Thoracic aorta (tissue), 2 donors: ENCODE measurements at regions not wholly inside any gene's neighbourhood (a gene's known extent, or its start where the extent isn't known, plus 50 kb on each side); places are given as distances from the start of the nearest gene placed in this dataset.

ENCODE experiments used
- ATAC-seq: fragments of 150-250 bp; one replicate; pipeline ENCODE4 v1.8.0; 2017; ENCODE audit warnings: low read depth; ENCODE audit not compliant: insufficient number of reproducible peaks, low FRiP score
- DNase-seq: peaks from one replicate; pipeline ENCODE4 v3.0.0-alpha.2; 2020; ENCODE audit warnings: low spot score
- H3K27ac ChIP-seq, 2 donors: fragments of 200-600 bp; sonication (generic); 1 replicate in 1 of 2; 2 replicates in 1 of 2; pipeline ENCODE4 v1.5.1; 2016; ENCODE audit warnings: mild to moderate bottlenecking in 2 of 2, moderate library complexity in 2 of 2
- H3K27me3 ChIP-seq: fragments of 200-600 bp; sonication (generic); replicated peaks from 2 replicates; pipeline ENCODE4 v1.6.0; 2016; ENCODE audit warnings: mild to moderate bottlenecking; ENCODE audit not compliant: insufficient read depth
- H3K36me3 ChIP-seq: fragments of 200-600 bp; sonication (generic); one replicate; pipeline ENCODE4 v1.5.1; 2016
- H3K4me1 ChIP-seq, 2 donors: fragments of 200-600 bp; sonication (generic); 1 replicate in 1 of 2; 2 replicates in 1 of 2; pipeline versions ENCODE4 v1.5.1 to v1.6.0; 2016; ENCODE audit warnings: low read depth in 2 of 2, mild to moderate bottlenecking in 1 of 2; ENCODE audit not compliant: control insufficient read depth in 1 of 2
- H3K4me3 ChIP-seq: fragments of 200-600 bp; sonication (generic); 2 replicates; pipeline ENCODE4 v1.5.1; 2016; ENCODE audit warnings: mild to moderate bottlenecking
- H3K9me3 ChIP-seq: fragments of 200-600 bp; sonication (generic); 2 replicates; pipeline ENCODE4 v1.5.1; 2016
- CTCF ChIP-seq: fragments of 200-600 bp; sonication (generic); IDR thresholded peaks from one replicate; pipeline ENCODE4 v1.5.1; 2019; ENCODE audit warnings: antibody characterized with exemption

GRCh38 chr7:25313526-25313925, 85.2 kb upstream of the NPVF start:
- DNase-seq (no peak), ATAC-seq (no peak)
- Histone ChIP-seq H3K27ac (no peak overlapping the region), H3K27me3 (no peaks in the 10 kb centered on the region), H3K36me3 (no peaks in the 10 kb centered on the region), H3K4me3 (no peak overlapping the region), H3K4me1 (no peaks in the 10 kb centered on the region), H3K9me3 (no peaks in the 10 kb centered on the region)
- no peak for TF ChIP-seq CTCF

- ATAC-seq: no peak
- H3K27me3 ChIP-seq: no peaks in the 10 kb centered on the region
Measured at GRCh38 chr7:25314094-25314730, 85.9 kb upstream of the NPVF start.

DNA sequence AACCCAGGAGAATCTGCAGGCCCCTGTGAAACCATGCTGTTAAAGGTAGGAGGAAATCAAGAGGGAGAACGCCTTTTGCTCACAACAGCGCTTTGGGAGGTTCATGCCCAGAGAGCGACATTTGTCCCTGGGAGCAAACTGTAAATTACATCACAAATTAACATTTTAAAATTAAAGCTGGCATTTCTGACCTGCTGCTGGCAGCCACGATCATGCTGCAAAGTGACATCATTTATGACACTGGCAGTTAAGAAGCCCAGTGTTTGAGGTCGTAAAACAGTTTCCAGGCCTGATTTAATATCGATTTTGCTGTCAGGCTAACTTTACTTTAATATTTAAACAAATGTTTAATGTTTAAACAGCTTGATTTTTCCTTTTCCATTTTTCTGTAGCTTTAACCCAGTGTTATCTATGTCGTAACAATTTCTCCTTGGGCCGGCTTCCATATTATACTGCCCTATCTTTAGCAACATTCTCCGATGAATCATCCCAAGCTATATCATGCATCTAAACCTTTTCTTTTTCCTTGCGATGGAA, 86.5 kb upstream of the NPVF start:
- no peak for ATAC-seq
- Histone ChIP-seq H3K27me3 (no peaks in the 10 kb centered on the region), H3K4me1 (no peaks in the 10 kb centered on the region), H3K36me3 (no peaks in the 10 kb centered on the region), H3K27ac (no peak overlapping the region), H3K4me3 (no peak overlapping the region), H3K9me3 (no peaks in the 10 kb centered on the region)
- DNase-seq: no peak
- no peak for TF ChIP-seq CTCF

More at GRCh38 chr7:25314094-25314730, 85.9 kb upstream of the NPVF start:
- Histone ChIP-seq H3K4me1 (no peaks in the 10 kb centered on the region), H3K4me3 (no peak overlapping the region), H3K9me3 (no peaks in the 10 kb centered on the region), H3K36me3 (no peaks in the 10 kb centered on the region), H3K27ac (no peak overlapping the region)
- TF ChIP-seq CTCF: no peak
- no peak for DNase-seq

DNA sequence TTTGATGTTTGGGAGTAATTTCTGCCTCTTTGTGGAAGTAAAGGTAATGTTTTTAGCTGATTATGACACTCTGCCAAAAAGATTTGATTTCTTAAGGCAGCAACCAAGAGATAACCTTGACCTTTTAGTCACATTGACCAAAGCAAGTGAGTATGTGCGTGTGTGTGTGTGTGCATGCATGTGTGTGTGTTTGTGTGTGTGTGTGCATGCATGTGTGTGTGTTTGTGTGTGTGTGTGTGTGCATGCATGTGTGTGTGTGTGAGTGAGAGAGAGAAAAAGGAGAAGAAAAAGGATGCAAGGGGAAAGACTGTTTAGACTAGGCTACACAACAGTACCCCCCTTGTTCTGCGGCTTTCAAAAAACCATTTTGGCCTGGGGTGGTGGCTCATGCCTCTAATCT, 88.1 kb upstream of the NPVF start:
- no peak for TF ChIP-seq CTCF
- no peaks in the 10 kb centered on the region for H3K36me3 ChIP-seq
- H3K27ac ChIP-seq: no peak overlapping the region
- ATAC-seq (no peak), DNase-seq (no peak)
- no peaks in the 10 kb centered on the region for H3K4me1 ChIP-seq
- no peaks in the 10 kb centered on the region for H3K27me3 ChIP-seq
- no peak overlapping the region for H3K4me3 ChIP-seq
- no peaks in the 10 kb centered on the region for H3K9me3 ChIP-seq

GRCh38 chr7:25318047-25318446, 89.8 kb upstream of the NPVF start:
- TF ChIP-seq CTCF: no peak
- Histone ChIP-seq H3K27me3 (no peaks in the 10 kb centered on the region), H3K36me3 (no peaks in the 10 kb centered on the region), H3K9me3 (no peaks in the 10 kb centered on the region), H3K27ac (no peak overlapping the region), H3K4me1 (no peaks in the 10 kb centered on the region), H3K4me3 (no peak overlapping the region)
- no peak for DNase-seq
- no peak for ATAC-seq
